ENCODE measurements at regions not wholly inside any gene's neighbourhood (a gene's known extent, or its start where the extent isn't known, plus 50 kb on each side); places are given as distances from the start of the nearest gene placed in this dataset.
"Not testable (repeated sequence)": the region's sequence is repeated elsewhere in the genome, so short reads cannot be mapped to it uniquely, and the experiment has no call there.

DNA sequence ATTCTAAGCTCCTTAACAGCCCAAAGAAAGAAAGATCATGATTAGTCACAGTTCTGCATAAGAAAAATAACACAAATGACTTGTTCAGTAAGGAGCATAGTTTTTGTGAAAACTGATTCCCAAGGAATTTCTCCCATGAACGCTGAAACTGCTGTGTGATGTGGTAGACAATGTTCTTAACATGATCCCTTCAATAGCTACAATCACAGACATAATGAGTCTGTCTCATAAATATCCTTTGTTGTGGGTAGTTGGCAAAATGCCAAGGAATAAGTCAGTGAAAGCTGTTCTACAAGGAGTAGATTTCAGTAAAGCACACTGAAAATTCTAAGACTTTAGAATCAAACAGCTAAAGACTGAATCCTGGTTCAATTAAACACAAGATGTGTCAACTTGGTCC, 404.8 kb downstream of the HLX start:
- TF ChIP-seq, protein P1, sequence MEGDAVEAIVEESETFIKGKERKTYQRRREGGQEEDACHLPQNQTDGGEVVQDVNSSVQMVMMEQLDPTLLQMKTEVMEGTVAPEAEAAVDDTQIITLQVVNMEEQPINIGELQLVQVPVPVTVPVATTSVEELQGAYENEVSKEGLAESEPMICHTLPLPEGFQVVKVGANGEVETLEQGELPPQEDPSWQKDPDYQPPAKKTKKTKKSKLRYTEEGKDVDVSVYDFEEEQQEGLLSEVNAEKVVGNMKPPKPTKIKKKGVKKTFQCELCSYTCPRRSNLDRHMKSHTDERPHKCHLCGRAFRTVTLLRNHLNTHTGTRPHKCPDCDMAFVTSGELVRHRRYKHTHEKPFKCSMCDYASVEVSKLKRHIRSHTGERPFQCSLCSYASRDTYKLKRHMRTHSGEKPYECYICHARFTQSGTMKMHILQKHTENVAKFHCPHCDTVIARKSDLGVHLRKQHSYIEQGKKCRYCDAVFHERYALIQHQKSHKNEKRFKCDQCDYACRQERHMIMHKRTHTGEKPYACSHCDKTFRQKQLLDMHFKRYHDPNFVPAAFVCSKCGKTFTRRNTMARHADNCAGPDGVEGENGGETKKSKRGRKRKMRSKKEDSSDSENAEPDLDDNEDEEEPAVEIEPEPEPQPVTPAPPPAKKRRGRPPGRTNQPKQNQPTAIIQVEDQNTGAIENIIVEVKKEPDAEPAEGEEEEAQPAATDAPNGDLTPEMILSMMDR (IDR thresholded peaks at IDR 0.05; ENCODE audit: low read depth, low read length) = no peak
- H3K36me3 ChIP-seq = no peaks in the 10 kb centered on the region
- no peaks in the 10 kb centered on the region for H3K4me1 ChIP-seq
- no peaks in the 10 kb centered on the region for H3K27me3 ChIP-seq
- DNase-seq = no peak
- H3K4me3 ChIP-seq (ENCODE audit: low read depth, low read length) = no peak overlapping the region
- no peaks in the 10 kb centered on the region; the same call in 1 of the 2 replicates for H3K9me3 ChIP-seq

DNA sequence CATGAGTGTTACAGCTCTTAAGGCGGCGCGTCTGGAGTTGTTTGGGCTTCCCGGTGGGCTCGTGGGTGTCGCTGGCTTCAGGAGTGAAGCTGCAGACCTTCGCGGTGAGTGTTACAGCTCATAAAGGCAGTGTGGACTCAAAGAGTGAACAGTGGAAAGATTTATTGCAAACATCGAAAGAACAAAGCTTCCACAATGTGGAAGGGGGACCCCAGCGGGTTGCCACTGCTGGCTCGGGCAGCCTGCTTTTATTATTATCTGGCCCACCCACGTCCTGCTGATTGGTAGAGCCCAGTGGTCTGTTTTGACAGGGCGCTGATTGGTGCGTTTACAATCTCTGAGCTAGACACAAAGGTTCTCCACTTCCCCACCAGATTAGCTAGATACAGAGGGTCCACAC, 405.7 kb downstream of the HLX start:
- not testable (repeated sequence) for H3K27me3 ChIP-seq; H3K9me3 ChIP-seq; H3K4me3 ChIP-seq (ENCODE audit: low read depth, low read length); DNase-seq; H3K36me3 ChIP-seq; H3K4me1 ChIP-seq

DNA sequence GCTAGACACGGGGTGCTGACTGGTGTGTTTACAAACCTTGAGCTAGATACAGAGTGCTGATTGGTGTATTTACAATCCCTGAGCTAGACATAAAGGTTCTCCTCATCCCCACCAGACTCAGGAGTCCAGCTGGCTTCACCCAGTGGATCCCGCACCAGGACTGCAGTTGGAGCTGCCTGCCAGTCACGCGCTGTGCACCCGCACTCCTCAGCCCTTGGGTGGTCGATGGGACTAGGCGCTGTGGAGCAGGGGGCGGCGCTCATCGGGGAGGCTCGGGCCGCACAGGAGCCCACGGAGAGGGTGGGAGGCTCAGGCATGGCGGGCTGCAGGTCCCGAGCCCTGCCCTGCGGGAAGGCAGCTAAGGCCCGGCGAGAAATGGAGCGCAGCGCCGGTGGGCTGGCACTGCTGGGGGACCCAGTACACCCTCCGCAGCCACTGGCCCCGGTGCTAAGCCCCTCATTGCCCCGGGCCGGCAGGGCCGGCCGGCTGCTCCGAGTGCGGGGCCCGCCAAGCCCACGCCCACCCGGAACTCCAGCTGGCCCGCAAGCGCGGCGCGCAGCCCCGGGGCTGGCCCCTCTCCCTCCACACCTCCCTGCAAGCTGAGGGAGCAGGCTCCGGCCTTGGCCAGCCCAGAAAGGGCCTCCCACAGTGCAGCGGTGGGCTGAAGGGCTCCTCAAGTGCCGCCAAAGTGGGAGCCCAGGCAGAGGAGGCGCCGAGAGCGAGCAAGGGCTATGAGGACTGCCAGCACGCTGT, 406.4 kb downstream of the HLX start:
- not testable (repeated sequence) for H3K4me3 ChIP-seq (ENCODE audit: low read depth, low read length); H3K4me1 ChIP-seq; H3K27me3 ChIP-seq; H3K36me3 ChIP-seq; DNase-seq; H3K9me3 ChIP-seq

DNA sequence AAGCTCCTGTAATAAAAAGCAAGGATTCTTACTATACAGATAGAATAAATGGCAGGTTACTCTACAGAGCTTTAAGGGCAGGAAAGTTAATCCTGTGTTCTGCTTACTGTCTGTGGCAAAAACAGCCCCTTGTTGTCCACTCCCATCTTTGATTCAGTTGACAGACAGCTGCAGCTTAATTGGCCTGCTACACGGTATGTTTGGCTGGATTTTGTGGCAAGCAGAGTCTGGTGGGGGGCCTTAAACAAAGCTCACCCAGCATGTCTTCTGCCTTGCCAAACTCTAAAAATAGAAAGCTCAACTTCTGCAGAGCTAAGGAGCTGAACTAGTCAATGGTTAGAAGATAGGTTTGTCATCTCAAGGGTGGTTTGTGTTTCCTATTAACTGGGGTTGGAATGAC, 407.2 kb downstream of the HLX start:
- Histone ChIP-seq H3K4me3 (ENCODE audit: low read depth, low read length) (no peak overlapping the region), H3K9me3 (no peaks in the 10 kb centered on the region), H3K36me3 (no peaks in the 10 kb centered on the region), H3K4me1 (no peaks in the 10 kb centered on the region), H3K27me3 (no peaks in the 10 kb centered on the region)
- no peak for DNase-seq
- TF ChIP-seq, protein P1 (IDR thresholded peaks at IDR 0.05; ENCODE audit: low read depth, low read length) = no peak

DNA sequence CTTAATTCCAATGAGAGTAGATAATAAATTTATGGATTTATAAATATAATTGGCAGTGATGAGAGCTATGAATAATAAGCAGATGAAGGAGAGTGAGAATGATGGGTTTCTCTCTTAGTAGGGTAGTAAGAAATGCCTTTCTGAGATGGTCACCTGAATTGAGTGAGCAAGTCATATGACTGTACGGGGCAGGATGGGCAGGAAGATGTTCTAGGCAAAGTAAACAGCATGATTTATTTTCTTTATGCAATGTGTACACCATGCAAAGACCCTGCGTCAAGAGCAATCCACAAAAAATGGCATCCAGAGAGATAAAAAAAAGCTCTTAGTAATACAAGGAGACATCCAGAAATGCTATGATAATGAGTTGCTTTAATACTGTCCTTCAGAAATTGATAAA, 409.9 kb downstream of the HLX start:
- no peak for DNase-seq
- H3K36me3 ChIP-seq = no peaks in the 10 kb centered on the region
- H3K27me3 ChIP-seq = peaks cover 3% of the 10 kb centered on the region; the same call in 1 of the 2 replicates
- no peaks in the 10 kb centered on the region for H3K4me1 ChIP-seq
- TF ChIP-seq, protein P1 (IDR thresholded peaks at IDR 0.05; ENCODE audit: low read depth, low read length) = no peak
- H3K9me3 ChIP-seq = no peaks in the 10 kb centered on the region
- no peak overlapping the region for H3K4me3 ChIP-seq (ENCODE audit: low read depth, low read length)

DNA sequence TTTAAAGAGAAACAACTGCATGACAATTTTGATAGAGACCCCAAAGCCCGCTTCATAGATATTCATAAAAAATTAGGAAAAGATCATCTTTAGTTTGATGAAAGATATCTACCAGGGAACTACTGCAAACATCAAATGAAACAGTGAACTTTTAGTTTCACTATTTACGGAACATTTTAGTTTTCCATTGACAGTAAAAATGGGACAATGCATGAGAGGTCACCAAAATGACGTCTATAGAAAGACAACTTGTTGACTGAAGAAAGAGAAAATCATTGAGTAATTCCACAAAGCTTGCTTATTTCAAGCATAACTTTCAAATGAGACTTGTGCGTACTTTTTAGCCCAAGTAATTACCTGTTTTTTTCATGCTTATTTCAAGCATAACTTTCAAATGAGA, 411.4 kb downstream of the HLX start:
- Histone ChIP-seq H3K9me3 (no peaks in the 10 kb centered on the region), H3K4me3 (ENCODE audit: low read depth, low read length) (no peak overlapping the region), H3K4me1 (no peaks in the 10 kb centered on the region), H3K27me3 (peaks cover 6% of the 10 kb centered on the region; the same call in 1 of the 2 replicates), H3K36me3 (no peaks in the 10 kb centered on the region)
- TF ChIP-seq, protein P1 (IDR thresholded peaks at IDR 0.05; ENCODE audit: low read depth, low read length) = no peak
- no peak for DNase-seq

DNA sequence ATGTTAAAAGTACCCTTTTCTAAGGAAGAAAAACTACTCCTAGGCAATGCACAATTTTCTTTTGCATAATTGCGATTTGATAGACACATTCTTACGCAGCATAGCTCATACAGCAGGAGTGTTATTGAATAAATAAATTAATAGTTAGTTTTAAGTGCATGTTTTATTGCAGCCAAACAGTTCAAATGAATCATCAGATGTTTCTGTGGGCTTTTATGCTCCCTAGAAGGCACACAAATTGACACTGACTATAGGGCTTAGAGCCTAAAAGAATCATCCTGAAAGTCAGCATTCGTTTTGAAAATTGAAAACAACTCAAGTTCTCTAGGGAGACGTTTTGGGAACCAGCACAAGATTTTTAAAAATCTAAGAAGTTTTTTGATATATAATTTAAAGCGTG, 411.9 kb downstream of the HLX start:
- Histone ChIP-seq H3K4me1 (no peaks in the 10 kb centered on the region), H3K4me3 (ENCODE audit: low read depth, low read length) (no peak overlapping the region), H3K27me3 (peaks cover 6% of the 10 kb centered on the region; the same call in 1 of the 2 replicates), H3K9me3 (no peaks in the 10 kb centered on the region), H3K36me3 (no peaks in the 10 kb centered on the region)
- no peak for DNase-seq
- TF ChIP-seq, protein P1 (IDR thresholded peaks at IDR 0.05; ENCODE audit: low read depth, low read length) = no peak
